WTC11 (cell line): ENCODE measurements at regions not wholly inside any gene's neighbourhood (a gene's known extent, or its start where the extent isn't known, plus 50 kb on each side); places are given as distances from the start of the nearest gene placed in this dataset.
A peak's percentile ranks its signal among the peaks of the same experiment; 100 is the strongest.

Source experiments
- ATAC-seq: fragments of 200-7000 bp; cut with Tn5 transposase; 2 replicates; pipeline ENCODE4 v1.10.0; 2021; ENCODE audit warnings: mild to moderate bottlenecking, moderate library complexity
- CTCF ChIA-PET: fragments of 300-600 bp; sonication (Branson Sonifier 250); formaldehyde crosslinking; loops from one replicate; lab custom pipeline; 2021; ENCODE audit warnings: antibody characterized with exemption; lab: Charles Lee
- POLR2A ChIA-PET: fragments of 350-600 bp; sonication (Branson Sonifier 250); formaldehyde crosslinking; loops from one replicate; lab custom pipeline; 2021; ENCODE audit warnings: antibody characterized with exemption; lab: Charles Lee
- DNase-seq: peaks from one replicate; pipeline ENCODE4 v3.0.0; 2021; ENCODE audit warnings: low spot score
- H3K27ac Mint-ChIP-seq: 2 replicates; pipeline ENCODE4 v1.8.0; 2021; ENCODE audit warnings: mixed read lengths
- H3K27me3 Mint-ChIP-seq: 2 replicates; pipeline ENCODE4 v1.8.0; 2021; ENCODE audit warnings: low read depth, mild to moderate bottlenecking, moderate library complexity, mixed read lengths
- H3K36me3 Mint-ChIP-seq: 2 replicates; pipeline ENCODE4 v1.8.0; 2021; ENCODE audit warnings: mixed read lengths
- H3K4me1 Mint-ChIP-seq: 2 replicates; pipeline ENCODE4 v1.8.0; 2022; ENCODE audit warnings: mixed read lengths
- H3K4me3 Mint-ChIP-seq: 2 replicates; pipeline ENCODE4 v1.8.0; 2021; ENCODE audit warnings: mild to moderate bottlenecking, moderate library complexity, mixed read lengths
- H3K9me3 Mint-ChIP-seq: 2 replicates; pipeline ENCODE4 v1.8.0; 2021; ENCODE audit warnings: mixed read lengths
- ATF1 ChIP-seq: sonication (generic); formaldehyde crosslinking; IDR thresholded peaks from 2 replicates; pipeline ENCODE4 v1.8.1; 2023; ENCODE audit warnings: mild to moderate bottlenecking, moderate library complexity, missing genetic modification reagents
- CBFB ChIP-seq: sonication (generic); formaldehyde crosslinking; IDR thresholded peaks from 2 replicates; pipeline ENCODE4 v1.8.1; 2022; ENCODE audit warnings: mild to moderate bottlenecking, low read depth, missing genetic modification reagents
- CREM ChIP-seq: sonication (generic); formaldehyde crosslinking; IDR thresholded peaks from 2 replicates; pipeline ENCODE4 v1.8.1; 2022; ENCODE audit warnings: mild to moderate bottlenecking, missing genetic modification reagents, moderate library complexity
- TEAD1 ChIP-seq: sonication (generic); formaldehyde crosslinking; IDR thresholded peaks from 2 replicates; pipeline ENCODE4 v1.8.0; 2022; ENCODE audit warnings: mild to moderate bottlenecking, missing genetic modification reagents
- TP53 ChIP-seq: sonication (generic); formaldehyde crosslinking; IDR thresholded peaks from 2 replicates; pipeline ENCODE4 v1.8.1; 2023; ENCODE audit warnings: mild to moderate bottlenecking, missing genetic modification reagents
- ZNF138 ChIP-seq: sonication (generic); formaldehyde crosslinking; conservative IDR thresholded peaks from 2 replicates; pipeline ENCODE4 v1.8.1; 2022; ENCODE audit warnings: mild to moderate bottlenecking, moderate library complexity, missing genetic modification reagents
- ZNF219 ChIP-seq: sonication (generic); formaldehyde crosslinking; IDR thresholded peaks from 2 replicates; pipeline ENCODE4 v1.8.0; 2023; ENCODE audit warnings: missing genetic modification reagents, mild to moderate bottlenecking, borderline replicate concordance
- TF ChIP-seq, protein P1 (sequence below): sonication (generic); formaldehyde crosslinking; IDR thresholded peaks from 2 replicates; pipeline ENCODE4 v1.8.0; 2023; ENCODE audit warnings: mild to moderate bottlenecking, missing genetic modification reagents
- TF ChIP-seq, protein P2 (sequence below): sonication (generic); formaldehyde crosslinking; IDR thresholded peaks from 2 replicates; pipeline ENCODE4 v1.8.1; 2023; ENCODE audit warnings: mild to moderate bottlenecking, missing genetic modification reagents
- TF ChIP-seq, protein P3 (sequence below): fragments of 200-600 bp; IDR thresholded peaks from 2 replicates; pipeline ENCODE4 v1.8.0; 2022; ENCODE audit warnings: antibody characterized with exemption
- TF ChIP-seq, protein P4 (sequence below): sonication (generic); formaldehyde crosslinking; IDR thresholded peaks from 2 replicates; pipeline ENCODE4 v1.8.0; 2022; ENCODE audit warnings: mild to moderate bottlenecking, missing genetic modification reagents
- TF ChIP-seq, protein P5 (sequence below): sonication (generic); formaldehyde crosslinking; IDR thresholded peaks from 2 replicates; pipeline ENCODE4 v1.8.1; 2023; ENCODE audit warnings: mild to moderate bottlenecking, missing genetic modification reagents
- TF ChIP-seq, protein P6 (sequence below): fragments of 250-450 bp; sonication (Bioruptor Pico); IDR thresholded peaks from 2 replicates; pipeline ENCODE4 v1.9.0; 2021; ENCODE audit warnings: mild to moderate bottlenecking, borderline replicate concordance
- TF ChIP-seq, protein P7 (sequence below): sonication (generic); formaldehyde crosslinking; IDR thresholded peaks from 2 replicates; pipeline ENCODE4 v1.8.1; 2023; ENCODE audit warnings: mild to moderate bottlenecking, missing genetic modification reagents, borderline replicate concordance

DNA sequence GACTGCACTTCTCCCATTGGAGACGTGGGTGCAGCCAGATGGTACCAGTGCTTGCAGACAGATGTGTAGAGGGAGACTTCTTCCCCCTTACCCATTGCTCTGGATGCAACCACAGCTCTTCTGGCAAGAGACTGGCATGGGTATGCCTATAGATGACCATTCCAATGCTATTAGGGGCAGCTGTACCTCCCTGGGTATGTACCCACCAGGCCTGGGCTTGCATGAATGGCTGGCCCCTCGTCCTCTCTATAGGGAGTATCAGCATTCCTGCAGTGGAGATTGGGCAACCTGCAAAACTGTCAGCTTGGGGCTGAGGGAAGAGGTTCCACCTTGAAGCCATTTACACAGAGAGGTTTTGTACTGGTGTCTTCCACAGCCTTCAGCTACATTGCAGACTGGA, 57.6 kb upstream of the FXR1 start:
- ATAC-seq (peak; percentile 16), DNase-seq (no peak)
- H3K9me3 Mint-ChIP-seq, result peaks cover 10% of the 10 kb centered on the region
- H3K4me1 Mint-ChIP-seq, result peaks cover 24% of the 10 kb centered on the region
- ChIA-PET CTCF (interaction anchor here (0.7 to 2.3 kb wide), 7 partner anchors 15 to 221 kb away, joined by 3 to 13 read pairs (median 5); partner anchors contain the start of gene FXR1), POLR2A (no interaction called here)
- no peak overlapping the region for H3K4me3 Mint-ChIP-seq
- no peaks in the 10 kb centered on the region for H3K36me3 Mint-ChIP-seq
- no peak overlapping the region for H3K27ac Mint-ChIP-seq
- H3K27me3 Mint-ChIP-seq, result no peaks in the 10 kb centered on the region
- no peak for TF ChIP-seq ZNF138 (CRISPR knock-in tag)
- TF ChIP-seq CREM, result no peak
- no peak for TF ChIP-seq ZNF219 (CRISPR knock-in tag)
- TF ChIP-seq, protein P1, sequence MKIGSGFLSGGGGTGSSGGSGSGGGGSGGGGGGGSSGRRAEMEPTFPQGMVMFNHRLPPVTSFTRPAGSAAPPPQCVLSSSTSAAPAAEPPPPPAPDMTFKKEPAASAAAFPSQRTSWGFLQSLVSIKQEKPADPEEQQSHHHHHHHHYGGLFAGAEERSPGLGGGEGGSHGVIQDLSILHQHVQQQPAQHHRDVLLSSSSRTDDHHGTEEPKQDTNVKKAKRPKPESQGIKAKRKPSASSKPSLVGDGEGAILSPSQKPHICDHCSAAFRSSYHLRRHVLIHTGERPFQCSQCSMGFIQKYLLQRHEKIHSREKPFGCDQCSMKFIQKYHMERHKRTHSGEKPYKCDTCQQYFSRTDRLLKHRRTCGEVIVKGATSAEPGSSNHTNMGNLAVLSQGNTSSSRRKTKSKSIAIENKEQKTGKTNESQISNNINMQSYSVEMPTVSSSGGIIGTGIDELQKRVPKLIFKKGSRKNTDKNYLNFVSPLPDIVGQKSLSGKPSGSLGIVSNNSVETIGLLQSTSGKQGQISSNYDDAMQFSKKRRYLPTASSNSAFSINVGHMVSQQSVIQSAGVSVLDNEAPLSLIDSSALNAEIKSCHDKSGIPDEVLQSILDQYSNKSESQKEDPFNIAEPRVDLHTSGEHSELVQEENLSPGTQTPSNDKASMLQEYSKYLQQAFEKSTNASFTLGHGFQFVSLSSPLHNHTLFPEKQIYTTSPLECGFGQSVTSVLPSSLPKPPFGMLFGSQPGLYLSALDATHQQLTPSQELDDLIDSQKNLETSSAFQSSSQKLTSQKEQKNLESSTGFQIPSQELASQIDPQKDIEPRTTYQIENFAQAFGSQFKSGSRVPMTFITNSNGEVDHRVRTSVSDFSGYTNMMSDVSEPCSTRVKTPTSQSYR, result no peak
- TF ChIP-seq, protein P2, sequence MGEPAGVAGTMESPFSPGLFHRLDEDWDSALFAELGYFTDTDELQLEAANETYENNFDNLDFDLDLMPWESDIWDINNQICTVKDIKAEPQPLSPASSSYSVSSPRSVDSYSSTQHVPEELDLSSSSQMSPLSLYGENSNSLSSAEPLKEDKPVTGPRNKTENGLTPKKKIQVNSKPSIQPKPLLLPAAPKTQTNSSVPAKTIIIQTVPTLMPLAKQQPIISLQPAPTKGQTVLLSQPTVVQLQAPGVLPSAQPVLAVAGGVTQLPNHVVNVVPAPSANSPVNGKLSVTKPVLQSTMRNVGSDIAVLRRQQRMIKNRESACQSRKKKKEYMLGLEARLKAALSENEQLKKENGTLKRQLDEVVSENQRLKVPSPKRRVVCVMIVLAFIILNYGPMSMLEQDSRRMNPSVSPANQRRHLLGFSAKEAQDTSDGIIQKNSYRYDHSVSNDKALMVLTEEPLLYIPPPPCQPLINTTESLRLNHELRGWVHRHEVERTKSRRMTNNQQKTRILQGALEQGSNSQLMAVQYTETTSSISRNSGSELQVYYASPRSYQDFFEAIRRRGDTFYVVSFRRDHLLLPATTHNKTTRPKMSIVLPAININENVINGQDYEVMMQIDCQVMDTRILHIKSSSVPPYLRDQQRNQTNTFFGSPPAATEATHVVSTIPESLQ (CRISPR knock-in tag), result no peak
- TF ChIP-seq, all 79 proteins: peak for 0

DNA sequence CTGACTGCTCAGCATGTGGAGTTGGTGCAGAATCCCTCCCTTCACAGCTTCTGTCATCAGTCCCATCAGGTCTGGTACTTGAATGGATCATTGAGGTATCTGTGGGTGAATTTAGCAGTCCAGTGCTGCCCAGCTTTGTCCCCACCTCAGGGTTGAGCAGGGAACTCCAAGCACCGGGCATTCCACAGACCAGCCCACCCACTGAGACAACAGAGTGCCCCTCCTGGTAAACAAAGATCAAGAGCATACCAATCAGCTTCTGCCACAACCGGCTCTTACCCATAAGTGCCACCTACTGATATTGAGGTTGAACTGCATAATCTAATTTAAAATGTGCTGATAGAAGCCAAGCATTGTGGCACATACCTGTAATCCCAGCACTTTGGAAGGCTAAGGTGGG, 57.1 kb upstream of the FXR1 start:
- peak; percentile 96 for ATAC-seq
- H3K36me3 Mint-ChIP-seq, result no peaks in the 10 kb centered on the region
- H3K27me3 Mint-ChIP-seq, result no peaks in the 10 kb centered on the region
- H3K4me3 Mint-ChIP-seq, result no peak overlapping the region
- POLR2A ChIA-PET, result no interaction called here
- peaks cover 7% of the 10 kb centered on the region for H3K9me3 Mint-ChIP-seq
- DNase-seq, result peak; percentile 68
- CTCF ChIA-PET, result interaction anchor here (0.7 to 2.3 kb wide), 8 partner anchors 15 to 222 kb away, joined by 3 to 13 read pairs (median 4); partner anchors contain the start of gene FXR1
- TF ChIP-seq, protein P3, sequence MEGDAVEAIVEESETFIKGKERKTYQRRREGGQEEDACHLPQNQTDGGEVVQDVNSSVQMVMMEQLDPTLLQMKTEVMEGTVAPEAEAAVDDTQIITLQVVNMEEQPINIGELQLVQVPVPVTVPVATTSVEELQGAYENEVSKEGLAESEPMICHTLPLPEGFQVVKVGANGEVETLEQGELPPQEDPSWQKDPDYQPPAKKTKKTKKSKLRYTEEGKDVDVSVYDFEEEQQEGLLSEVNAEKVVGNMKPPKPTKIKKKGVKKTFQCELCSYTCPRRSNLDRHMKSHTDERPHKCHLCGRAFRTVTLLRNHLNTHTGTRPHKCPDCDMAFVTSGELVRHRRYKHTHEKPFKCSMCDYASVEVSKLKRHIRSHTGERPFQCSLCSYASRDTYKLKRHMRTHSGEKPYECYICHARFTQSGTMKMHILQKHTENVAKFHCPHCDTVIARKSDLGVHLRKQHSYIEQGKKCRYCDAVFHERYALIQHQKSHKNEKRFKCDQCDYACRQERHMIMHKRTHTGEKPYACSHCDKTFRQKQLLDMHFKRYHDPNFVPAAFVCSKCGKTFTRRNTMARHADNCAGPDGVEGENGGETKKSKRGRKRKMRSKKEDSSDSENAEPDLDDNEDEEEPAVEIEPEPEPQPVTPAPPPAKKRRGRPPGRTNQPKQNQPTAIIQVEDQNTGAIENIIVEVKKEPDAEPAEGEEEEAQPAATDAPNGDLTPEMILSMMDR, result 0 out of 2 replicates have a peak, but pooled peaks have one; percentile 21
- TF ChIP-seq, protein P4, sequence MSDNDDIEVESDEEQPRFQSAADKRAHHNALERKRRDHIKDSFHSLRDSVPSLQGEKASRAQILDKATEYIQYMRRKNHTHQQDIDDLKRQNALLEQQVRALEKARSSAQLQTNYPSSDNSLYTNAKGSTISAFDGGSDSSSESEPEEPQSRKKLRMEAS (CRISPR knock-in tag), result no peak
- TF ChIP-seq CBFB (CRISPR knock-in tag), result no peak
- peak; percentile 49; the same call in 1 of the 2 replicates for TF ChIP-seq TEAD1
- H3K27ac Mint-ChIP-seq, result no peak overlapping the region
- peaks cover 19% of the 10 kb centered on the region for H3K4me1 Mint-ChIP-seq

DNA sequence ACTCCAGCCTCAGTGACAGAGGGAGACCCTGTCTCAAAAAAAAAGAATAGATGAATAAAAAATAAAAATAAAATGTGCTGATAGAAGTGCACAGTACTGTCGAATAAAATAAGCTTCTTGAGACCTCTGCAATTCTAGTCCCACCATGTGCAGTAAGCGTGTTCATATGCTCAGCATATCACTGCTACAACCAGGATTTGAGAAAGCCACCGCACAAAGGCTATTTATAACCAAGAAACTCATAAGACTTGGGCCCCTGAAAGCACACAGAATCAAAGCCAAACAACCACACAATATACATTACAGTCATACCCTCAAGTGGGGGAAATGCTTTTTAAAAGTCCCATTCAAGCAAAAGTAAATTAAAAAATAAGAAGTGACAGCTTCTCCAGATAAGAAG, 56.5 kb upstream of the FXR1 start:
- no peak for DNase-seq
- no peaks in the 10 kb centered on the region for H3K36me3 Mint-ChIP-seq
- POLR2A ChIA-PET, result interaction anchor here (0.6 kb wide), 1 partner anchor 44 kb away, joined by 3 read pairs; no protein-coding TSS in a partner anchor
- peaks cover 6% of the 10 kb centered on the region; the same call in 1 of the 2 replicates for H3K9me3 Mint-ChIP-seq
- H3K4me3 Mint-ChIP-seq, result no peak overlapping the region
- no peaks in the 10 kb centered on the region for H3K27me3 Mint-ChIP-seq
- no peak for ATAC-seq
- peaks cover 18% of the 10 kb centered on the region for H3K4me1 Mint-ChIP-seq
- H3K27ac Mint-ChIP-seq, result no peak overlapping the region
- CTCF ChIA-PET, result interaction anchor here (0.7 to 2.3 kb wide), 6 partner anchors 45 to 373 kb away, joined by 3 to 13 read pairs (median 6); partner anchors contain the start of gene FXR1
- TF ChIP-seq, protein P5, sequence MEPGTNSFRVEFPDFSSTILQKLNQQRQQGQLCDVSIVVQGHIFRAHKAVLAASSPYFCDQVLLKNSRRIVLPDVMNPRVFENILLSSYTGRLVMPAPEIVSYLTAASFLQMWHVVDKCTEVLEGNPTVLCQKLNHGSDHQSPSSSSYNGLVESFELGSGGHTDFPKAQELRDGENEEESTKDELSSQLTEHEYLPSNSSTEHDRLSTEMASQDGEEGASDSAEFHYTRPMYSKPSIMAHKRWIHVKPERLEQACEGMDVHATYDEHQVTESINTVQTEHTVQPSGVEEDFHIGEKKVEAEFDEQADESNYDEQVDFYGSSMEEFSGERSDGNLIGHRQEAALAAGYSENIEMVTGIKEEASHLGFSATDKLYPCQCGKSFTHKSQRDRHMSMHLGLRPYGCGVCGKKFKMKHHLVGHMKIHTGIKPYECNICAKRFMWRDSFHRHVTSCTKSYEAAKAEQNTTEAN (CRISPR knock-in tag), result no peak
- no peak for TF ChIP-seq ZNF138 (CRISPR knock-in tag)
- TF ChIP-seq, protein P6, sequence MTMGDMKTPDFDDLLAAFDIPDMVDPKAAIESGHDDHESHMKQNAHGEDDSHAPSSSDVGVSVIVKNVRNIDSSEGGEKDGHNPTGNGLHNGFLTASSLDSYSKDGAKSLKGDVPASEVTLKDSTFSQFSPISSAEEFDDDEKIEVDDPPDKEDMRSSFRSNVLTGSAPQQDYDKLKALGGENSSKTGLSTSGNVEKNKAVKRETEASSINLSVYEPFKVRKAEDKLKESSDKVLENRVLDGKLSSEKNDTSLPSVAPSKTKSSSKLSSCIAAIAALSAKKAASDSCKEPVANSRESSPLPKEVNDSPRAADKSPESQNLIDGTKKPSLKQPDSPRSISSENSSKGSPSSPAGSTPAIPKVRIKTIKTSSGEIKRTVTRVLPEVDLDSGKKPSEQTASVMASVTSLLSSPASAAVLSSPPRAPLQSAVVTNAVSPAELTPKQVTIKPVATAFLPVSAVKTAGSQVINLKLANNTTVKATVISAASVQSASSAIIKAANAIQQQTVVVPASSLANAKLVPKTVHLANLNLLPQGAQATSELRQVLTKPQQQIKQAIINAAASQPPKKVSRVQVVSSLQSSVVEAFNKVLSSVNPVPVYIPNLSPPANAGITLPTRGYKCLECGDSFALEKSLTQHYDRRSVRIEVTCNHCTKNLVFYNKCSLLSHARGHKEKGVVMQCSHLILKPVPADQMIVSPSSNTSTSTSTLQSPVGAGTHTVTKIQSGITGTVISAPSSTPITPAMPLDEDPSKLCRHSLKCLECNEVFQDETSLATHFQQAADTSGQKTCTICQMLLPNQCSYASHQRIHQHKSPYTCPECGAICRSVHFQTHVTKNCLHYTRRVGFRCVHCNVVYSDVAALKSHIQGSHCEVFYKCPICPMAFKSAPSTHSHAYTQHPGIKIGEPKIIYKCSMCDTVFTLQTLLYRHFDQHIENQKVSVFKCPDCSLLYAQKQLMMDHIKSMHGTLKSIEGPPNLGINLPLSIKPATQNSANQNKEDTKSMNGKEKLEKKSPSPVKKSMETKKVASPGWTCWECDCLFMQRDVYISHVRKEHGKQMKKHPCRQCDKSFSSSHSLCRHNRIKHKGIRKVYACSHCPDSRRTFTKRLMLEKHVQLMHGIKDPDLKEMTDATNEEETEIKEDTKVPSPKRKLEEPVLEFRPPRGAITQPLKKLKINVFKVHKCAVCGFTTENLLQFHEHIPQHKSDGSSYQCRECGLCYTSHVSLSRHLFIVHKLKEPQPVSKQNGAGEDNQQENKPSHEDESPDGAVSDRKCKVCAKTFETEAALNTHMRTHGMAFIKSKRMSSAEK (CRISPR knock-in tag), result no peak
- no peak for TF ChIP-seq TP53 (CRISPR knock-in tag)
- no peak for TF ChIP-seq ATF1 (CRISPR knock-in tag)
- TF ChIP-seq, protein P7, sequence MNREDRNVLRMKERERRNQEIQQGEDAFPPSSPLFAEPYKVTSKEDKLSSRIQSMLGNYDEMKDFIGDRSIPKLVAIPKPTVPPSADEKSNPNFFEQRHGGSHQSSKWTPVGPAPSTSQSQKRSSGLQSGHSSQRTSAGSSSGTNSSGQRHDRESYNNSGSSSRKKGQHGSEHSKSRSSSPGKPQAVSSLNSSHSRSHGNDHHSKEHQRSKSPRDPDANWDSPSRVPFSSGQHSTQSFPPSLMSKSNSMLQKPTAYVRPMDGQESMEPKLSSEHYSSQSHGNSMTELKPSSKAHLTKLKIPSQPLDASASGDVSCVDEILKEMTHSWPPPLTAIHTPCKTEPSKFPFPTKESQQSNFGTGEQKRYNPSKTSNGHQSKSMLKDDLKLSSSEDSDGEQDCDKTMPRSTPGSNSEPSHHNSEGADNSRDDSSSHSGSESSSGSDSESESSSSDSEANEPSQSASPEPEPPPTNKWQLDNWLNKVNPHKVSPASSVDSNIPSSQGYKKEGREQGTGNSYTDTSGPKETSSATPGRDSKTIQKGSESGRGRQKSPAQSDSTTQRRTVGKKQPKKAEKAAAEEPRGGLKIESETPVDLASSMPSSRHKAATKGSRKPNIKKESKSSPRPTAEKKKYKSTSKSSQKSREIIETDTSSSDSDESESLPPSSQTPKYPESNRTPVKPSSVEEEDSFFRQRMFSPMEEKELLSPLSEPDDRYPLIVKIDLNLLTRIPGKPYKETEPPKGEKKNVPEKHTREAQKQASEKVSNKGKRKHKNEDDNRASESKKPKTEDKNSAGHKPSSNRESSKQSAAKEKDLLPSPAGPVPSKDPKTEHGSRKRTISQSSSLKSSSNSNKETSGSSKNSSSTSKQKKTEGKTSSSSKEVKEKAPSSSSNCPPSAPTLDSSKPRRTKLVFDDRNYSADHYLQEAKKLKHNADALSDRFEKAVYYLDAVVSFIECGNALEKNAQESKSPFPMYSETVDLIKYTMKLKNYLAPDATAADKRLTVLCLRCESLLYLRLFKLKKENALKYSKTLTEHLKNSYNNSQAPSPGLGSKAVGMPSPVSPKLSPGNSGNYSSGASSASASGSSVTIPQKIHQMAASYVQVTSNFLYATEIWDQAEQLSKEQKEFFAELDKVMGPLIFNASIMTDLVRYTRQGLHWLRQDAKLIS (CRISPR knock-in tag), result no peak
